Epithelial cell of esophagus (primary cell): ENCODE measurements at regions not wholly inside any gene's neighbourhood (a gene's known extent, or its start where the extent isn't known, plus 50 kb on each side); places are given as distances from the start of the nearest gene placed in this dataset.

Experiments used
- DNase-seq: peaks from one replicate; pipeline ENCODE4 v3.0.0; 2010; ENCODE audit warnings: low read depth
- H3K4me3 ChIP-seq: 2 replicates; pipeline ENCODE4 v1.5.1; 2011; ENCODE audit warnings: mild to moderate bottlenecking, low read length, control low read depth
- TF ChIP-seq, protein P1 (sequence below): IDR thresholded peaks from 2 replicates; pipeline ENCODE4 v1.5.1; 2011; ENCODE audit warnings: low read depth, mild to moderate bottlenecking, low read length, control low read depth, inconsistent platforms; ENCODE audit not compliant: insufficient read depth; ENCODE audit errors: missing control alignments

DNA sequence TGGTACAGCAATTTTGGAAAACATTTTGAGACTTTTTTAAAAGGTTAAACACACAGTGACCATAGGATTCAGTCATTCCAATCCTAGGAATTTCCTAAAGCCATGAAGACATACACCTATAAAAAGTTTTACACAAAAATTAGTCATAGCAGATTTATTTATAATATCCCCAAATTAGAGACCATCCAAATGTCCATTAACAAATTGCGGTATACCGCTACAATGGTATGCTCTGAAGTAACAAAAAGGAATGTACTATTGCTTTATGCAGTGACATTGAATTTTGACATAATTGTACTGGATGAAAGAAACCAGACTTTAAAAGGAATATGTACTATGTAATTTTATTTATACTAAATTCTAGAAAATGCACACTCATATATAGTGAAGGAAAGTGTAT is 362.8 kb downstream of the HGF start:
- TF ChIP-seq, protein P1, sequence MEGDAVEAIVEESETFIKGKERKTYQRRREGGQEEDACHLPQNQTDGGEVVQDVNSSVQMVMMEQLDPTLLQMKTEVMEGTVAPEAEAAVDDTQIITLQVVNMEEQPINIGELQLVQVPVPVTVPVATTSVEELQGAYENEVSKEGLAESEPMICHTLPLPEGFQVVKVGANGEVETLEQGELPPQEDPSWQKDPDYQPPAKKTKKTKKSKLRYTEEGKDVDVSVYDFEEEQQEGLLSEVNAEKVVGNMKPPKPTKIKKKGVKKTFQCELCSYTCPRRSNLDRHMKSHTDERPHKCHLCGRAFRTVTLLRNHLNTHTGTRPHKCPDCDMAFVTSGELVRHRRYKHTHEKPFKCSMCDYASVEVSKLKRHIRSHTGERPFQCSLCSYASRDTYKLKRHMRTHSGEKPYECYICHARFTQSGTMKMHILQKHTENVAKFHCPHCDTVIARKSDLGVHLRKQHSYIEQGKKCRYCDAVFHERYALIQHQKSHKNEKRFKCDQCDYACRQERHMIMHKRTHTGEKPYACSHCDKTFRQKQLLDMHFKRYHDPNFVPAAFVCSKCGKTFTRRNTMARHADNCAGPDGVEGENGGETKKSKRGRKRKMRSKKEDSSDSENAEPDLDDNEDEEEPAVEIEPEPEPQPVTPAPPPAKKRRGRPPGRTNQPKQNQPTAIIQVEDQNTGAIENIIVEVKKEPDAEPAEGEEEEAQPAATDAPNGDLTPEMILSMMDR: no peak
- no peak for DNase-seq
- no peak overlapping the region for H3K4me3 ChIP-seq

DNA sequence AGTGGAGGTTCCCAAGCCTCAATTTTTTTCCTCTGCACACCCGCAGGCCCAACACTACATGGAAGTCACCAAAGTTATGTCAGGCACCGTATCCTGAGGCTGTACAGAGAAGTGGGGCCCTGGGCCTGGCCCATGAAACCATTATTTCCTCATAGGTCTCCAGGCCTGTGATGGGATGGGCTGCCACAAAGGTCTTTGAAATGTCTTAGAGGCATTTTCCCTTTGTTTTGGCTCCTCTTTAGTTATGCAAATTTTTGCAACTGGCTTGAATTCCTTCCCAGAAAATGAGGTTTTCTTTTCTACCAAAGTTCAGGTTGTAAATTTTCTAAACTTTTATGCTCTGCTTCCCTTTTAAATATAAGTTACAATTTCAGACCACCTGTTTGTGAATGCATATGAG is 365.2 kb downstream of the HGF start:
- no peak for DNase-seq
- no peak overlapping the region for H3K4me3 ChIP-seq
- TF ChIP-seq, protein P1: no peak

DNA sequence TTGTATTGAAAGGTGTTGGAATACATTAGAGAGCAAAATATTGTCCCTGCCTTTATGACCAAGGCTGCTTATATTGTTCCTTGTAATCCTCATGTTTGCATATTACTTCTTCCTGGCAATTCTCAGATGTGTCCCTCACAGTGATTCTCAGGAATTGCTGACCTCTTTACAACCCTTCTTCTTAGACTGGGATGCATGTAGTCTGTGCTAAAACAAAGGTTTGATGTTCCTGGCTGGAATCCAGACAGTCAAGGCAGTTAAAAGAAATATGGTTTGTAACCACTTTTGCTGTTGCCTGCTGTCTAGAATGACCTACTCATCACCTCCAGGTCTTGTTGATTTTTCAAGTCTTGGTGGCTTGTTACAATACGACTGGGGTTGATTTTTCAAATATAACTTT is 367.6 kb downstream of the HGF start:
- no peak for DNase-seq
- TF ChIP-seq, protein P1: no peak
- H3K4me3 ChIP-seq: no peak overlapping the region

DNA sequence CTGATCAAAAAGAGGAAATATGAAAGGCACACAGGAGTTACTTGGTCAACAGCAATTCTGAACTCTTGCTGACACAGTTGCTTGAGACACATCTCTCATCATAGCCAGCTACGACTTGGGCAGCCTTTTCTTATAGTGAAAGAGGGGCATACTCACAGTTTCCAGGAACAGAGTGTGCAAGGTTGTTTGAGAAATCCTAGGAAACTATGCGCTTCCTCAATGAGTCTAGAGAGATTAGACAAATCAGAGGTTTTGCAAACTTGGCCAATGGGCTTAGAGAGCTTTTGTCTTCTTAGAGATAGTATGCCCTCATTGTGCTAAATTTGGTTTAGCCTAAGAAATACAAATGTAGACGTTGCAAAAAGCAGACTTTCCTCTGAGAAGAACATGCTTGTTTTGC is 370.4 kb downstream of the HGF start:
- TF ChIP-seq, protein P1: no peak
- DNase-seq: no peak
- no peak overlapping the region for H3K4me3 ChIP-seq

DNA sequence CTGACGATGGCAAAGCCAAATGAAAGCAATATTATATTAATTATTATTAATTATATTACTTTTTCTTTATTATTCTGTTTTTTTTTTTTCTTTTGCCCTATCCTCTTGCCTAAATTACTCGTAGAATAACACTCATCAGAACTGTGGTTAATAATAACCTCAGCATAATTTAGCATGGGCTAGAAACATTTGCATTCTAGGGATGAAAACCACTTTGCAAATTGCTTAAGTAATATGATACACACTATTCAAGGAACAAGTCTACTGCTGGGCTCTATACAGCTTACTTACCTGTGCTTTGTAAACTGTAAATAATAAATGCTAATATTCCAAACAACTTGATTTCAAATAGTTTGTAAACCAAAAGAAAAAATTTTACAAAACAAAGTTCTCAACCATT is 375.8 kb downstream of the HGF start:
- DNase-seq: no peak
- TF ChIP-seq, protein P1: no peak
- H3K4me3 ChIP-seq: no peak overlapping the region

DNA sequence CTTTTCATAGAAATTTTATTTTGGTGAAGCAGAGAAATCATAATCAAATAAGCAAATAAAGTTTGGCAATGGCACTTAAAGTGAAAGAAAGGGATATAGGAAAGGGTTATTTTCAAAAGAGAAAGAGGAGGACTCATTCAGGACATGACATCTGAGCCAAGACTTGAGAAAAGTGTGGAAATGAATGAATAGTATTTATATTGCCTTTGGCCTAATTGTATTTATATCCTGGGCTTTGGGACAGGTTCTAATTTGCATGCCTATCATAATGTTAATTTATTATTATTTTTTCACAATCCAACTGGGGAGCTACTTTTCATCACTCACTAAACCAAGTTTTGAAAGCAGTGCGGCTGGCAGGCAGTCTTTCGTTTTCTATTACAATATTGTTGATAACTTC is 376.8 kb downstream of the HGF start:
- TF ChIP-seq, protein P1: no peak
- DNase-seq: no peak
- H3K4me3 ChIP-seq: no peak overlapping the region

DNA sequence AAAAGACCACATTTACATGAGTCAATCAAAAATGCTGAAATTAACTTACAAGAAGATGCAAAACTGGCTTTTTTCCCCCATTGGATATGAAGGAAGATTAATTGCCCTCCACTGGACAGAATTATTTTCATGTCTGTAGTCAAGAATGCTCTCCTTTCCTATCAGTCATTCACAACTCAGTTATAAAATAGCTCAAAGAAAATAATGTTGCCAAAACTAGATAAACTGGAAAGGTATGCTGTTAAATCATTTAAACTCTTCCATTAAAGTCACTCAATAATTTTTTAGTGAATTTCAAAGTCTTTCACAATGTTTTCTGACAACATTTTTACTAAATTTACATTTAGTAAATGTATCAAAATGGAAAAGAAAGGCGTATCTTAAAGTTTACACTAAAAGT is 384.5 kb downstream of the HGF start:
- no peak for DNase-seq
- no peak overlapping the region for H3K4me3 ChIP-seq
- TF ChIP-seq, protein P1: no peak
